ENCODE measurements at regions not wholly inside any gene's neighbourhood (a gene's known extent, or its start where the extent isn't known, plus 50 kb on each side); places are given as distances from the start of the nearest gene placed in this dataset.

DNA sequence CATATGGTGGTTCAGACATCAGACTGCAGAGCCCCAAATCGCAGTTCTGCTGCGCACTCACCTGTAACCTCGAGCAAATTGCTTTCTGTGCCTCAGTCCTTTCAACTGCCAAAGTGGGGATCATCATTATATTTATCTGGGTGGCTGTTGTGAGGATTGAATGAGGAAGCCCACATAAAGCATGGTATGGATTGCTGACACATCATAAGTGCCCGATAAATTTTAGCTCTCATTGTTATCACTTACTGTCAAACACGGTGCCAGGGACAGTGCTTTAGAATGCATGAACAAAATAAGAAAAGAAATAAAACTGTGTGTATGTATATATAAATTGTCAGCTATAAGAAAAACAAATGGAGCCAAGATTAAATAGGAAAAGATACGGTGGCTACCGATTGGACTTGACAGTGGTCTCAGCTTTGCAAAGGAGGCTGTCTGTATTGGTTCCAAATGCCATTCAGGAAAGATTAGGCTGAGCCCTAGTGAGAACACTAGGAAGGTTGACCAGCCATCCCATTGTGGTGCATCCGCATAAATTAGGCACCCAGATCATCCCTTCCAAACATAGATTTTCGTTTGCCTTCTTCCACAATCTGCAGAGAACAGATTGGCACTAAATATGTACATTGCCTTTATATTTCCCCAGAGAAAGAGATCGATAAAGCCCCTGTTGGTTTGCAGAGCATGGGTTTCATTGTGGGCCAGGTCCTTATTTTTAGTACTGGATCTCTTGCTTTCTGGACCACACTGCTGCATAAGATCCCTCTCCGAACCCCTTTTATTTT, 91.8 kb upstream of the KAZN start:
- Mint-ChIP-seq H3K27me3 (ENCODE audit: low read depth) (peaks cover 7% of the 10 kb centered on the region), H3K36me3 (no peaks in the 10 kb centered on the region), H3K4me1 (peaks cover 16% of the 10 kb centered on the region), H3K4me3 (no peak overlapping the region), H3K27ac (no peak overlapping the region), H3K9me3 (peaks cover 3% of the 10 kb centered on the region)
- no peak for DNase-seq (ENCODE audit: low spot score)
- POLR2A ChIA-PET = no interaction called here
- CTCF ChIA-PET = no interaction called here
- no peak for ATAC-seq
- no peak for TF ChIP-seq KAT7 (CRISPR knock-in tag; IDR thresholded peaks at IDR 0.05; ENCODE audit: borderline replicate concordance)
- TF ChIP-seq ZNF317 (CRISPR knock-in tag; IDR thresholded peaks at IDR 0.05; ENCODE audit: borderline replicate concordance, low read depth) = no peak
- TF ChIP-seq, protein P1, sequence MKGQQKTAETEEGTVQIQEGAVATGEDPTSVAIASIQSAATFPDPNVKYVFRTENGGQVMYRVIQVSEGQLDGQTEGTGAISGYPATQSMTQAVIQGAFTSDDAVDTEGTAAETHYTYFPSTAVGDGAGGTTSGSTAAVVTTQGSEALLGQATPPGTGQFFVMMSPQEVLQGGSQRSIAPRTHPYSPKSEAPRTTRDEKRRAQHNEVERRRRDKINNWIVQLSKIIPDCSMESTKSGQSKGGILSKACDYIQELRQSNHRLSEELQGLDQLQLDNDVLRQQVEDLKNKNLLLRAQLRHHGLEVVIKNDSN (CRISPR knock-in tag; IDR thresholded peaks at IDR 0.05) = no peak
- no peak for TF ChIP-seq GRHL2 (CRISPR knock-in tag; IDR thresholded peaks at IDR 0.05; ENCODE audit: insufficient replicate concordance, severe bottlenecking)
- TF ChIP-seq ZNF121 (CRISPR knock-in tag; IDR thresholded peaks at IDR 0.05) = no peak
- TF ChIP-seq FOXJ3 (CRISPR knock-in tag; IDR thresholded peaks at IDR 0.05; ENCODE audit: borderline replicate concordance) = no peak
- TF ChIP-seq, protein P2, sequence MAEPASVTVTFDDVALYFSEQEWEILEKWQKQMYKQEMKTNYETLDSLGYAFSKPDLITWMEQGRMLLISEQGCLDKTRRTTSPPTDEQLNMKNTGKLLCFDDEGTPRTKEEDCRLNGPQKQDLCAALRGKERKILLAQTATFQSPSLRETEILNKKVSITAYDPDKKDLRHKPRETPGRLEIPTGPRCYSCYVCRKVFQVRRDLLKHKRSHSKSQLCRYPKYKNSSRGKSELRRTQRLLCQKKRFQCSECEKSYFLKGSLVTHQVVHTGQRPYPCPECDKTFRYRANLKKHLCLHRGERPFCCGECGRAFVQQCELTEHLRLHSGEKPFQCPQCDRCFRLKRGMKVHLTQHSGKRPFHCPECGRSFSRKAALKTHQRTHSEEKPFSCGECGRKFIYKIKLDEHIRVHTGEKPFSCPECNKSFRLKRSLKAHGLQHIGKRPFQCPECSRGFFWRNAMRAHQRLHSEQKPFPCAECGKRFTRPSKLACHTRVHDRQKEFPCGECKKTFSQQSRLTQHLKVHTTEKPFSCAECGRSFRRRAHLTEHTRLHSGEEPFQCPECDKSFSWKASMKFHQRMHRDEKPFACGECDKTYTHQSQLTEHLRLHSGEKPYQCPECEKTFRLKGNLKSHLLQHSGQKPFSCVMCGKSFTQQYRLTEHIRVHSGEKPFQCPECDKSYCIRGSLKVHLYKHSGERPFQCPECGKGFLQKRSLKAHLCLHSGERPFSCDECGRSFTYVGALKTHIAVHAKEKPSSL (CRISPR knock-in tag; conservative IDR thresholded peaks at IDR 0.05) = no peak
- TF ChIP-seq, protein P3, sequence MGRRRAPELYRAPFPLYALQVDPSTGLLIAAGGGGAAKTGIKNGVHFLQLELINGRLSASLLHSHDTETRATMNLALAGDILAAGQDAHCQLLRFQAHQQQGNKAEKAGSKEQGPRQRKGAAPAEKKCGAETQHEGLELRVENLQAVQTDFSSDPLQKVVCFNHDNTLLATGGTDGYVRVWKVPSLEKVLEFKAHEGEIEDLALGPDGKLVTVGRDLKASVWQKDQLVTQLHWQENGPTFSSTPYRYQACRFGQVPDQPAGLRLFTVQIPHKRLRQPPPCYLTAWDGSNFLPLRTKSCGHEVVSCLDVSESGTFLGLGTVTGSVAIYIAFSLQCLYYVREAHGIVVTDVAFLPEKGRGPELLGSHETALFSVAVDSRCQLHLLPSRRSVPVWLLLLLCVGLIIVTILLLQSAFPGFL (CRISPR knock-in tag; IDR thresholded peaks at IDR 0.05; ENCODE audit: borderline replicate concordance) = no peak
- TF ChIP-seq, protein P4, sequence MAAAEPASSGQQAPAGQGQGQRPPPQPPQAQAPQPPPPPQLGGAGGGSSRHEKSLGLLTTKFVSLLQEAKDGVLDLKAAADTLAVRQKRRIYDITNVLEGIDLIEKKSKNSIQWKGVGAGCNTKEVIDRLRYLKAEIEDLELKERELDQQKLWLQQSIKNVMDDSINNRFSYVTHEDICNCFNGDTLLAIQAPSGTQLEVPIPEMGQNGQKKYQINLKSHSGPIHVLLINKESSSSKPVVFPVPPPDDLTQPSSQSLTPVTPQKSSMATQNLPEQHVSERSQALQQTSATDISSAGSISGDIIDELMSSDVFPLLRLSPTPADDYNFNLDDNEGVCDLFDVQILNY (CRISPR knock-in tag; IDR thresholded peaks at IDR 0.05) = no peak
- no peak for TF ChIP-seq MXD4 (CRISPR knock-in tag; IDR thresholded peaks at IDR 0.05; ENCODE audit: borderline replicate concordance)
- TF ChIP-seq, protein P5, sequence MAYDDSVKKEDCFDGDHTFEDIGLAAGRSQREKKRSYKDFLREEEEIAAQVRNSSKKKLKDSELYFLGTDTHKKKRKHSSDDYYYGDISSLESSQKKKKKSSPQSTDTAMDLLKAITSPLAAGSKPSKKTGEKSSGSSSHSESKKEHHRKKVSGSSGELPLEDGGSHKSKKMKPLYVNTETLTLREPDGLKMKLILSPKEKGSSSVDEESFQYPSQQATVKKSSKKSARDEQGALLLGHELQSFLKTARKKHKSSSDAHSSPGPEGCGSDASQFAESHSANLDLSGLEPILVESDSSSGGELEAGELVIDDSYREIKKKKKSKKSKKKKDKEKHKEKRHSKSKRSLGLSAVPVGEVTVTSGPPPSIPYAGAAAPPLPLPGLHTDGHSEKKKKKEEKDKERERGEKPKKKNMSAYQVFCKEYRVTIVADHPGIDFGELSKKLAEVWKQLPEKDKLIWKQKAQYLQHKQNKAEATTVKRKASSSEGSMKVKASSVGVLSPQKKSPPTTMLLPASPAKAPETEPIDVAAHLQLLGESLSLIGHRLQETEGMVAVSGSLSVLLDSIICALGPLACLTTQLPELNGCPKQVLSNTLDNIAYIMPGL (CRISPR knock-in tag; IDR thresholded peaks at IDR 0.05) = no peak
- TF ChIP-seq GTF2I (CRISPR knock-in tag; conservative IDR thresholded peaks at IDR 0.05) = no peak
- TF ChIP-seq RORB (CRISPR knock-in tag; IDR thresholded peaks at IDR 0.05) = no peak
- no peak for TF ChIP-seq IRF2 (CRISPR knock-in tag; IDR thresholded peaks at IDR 0.05; ENCODE audit: borderline replicate concordance, low read depth)
- TF ChIP-seq, protein P6, sequence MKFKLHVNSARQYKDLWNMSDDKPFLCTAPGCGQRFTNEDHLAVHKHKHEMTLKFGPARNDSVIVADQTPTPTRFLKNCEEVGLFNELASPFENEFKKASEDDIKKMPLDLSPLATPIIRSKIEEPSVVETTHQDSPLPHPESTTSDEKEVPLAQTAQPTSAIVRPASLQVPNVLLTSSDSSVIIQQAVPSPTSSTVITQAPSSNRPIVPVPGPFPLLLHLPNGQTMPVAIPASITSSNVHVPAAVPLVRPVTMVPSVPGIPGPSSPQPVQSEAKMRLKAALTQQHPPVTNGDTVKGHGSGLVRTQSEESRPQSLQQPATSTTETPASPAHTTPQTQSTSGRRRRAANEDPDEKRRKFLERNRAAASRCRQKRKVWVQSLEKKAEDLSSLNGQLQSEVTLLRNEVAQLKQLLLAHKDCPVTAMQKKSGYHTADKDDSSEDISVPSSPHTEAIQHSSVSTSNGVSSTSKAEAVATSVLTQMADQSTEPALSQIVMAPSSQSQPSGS (CRISPR knock-in tag; IDR thresholded peaks at IDR 0.05; ENCODE audit: borderline replicate concordance, low read depth) = no peak
- TF ChIP-seq, protein P7, sequence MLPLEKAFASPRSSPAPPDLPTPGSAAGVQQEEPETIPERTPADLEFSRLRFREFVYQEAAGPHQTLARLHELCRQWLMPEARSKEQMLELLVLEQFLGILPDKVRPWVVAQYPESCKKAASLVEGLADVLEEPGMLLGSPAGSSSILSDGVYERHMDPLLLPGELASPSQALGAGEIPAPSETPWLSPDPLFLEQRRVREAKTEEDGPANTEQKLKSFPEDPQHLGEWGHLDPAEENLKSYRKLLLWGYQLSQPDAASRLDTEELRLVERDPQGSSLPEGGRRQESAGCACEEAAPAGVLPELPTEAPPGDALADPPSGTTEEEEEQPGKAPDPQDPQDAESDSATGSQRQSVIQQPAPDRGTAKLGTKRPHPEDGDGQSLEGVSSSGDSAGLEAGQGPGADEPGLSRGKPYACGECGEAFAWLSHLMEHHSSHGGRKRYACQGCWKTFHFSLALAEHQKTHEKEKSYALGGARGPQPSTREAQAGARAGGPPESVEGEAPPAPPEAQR (CRISPR knock-in tag; IDR thresholded peaks at IDR 0.05) = no peak
- no peak for TF ChIP-seq OVOL2 (CRISPR knock-in tag; IDR thresholded peaks at IDR 0.05; ENCODE audit: borderline replicate concordance)
- TF ChIP-seq PRRX2 (CRISPR knock-in tag; IDR thresholded peaks at IDR 0.05) = no peak
